ENCODE measurements at regions not wholly inside any gene's neighbourhood (a gene's known extent, or its start where the extent isn't known, plus 50 kb on each side); places are given as distances from the start of the nearest gene placed in this dataset.
"Not testable (repeated sequence)": the region's sequence is repeated elsewhere in the genome, so short reads cannot be mapped to it uniquely, and the experiment has no call there.

DNA sequence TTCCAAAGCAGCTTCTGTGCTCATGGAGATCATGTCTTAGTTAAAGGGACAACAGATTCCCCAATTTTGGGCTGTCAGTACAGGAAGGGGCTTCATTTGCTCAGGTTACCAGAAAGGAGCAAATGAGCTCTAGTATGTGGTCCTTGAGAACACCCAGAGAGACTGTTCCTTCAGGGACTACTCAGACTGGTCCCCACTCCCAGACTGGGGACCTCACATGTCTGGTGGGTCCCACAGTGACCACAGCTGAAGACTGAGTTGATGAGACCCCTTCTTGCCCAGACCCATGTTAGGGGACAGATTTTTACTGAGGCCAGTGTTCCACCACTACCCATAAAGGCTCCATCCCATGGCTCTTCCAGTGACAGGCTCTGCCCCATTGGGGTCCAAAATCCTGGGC lies 1695.2 kb downstream of the TP53TG3F start:
- no peaks in the 10 kb centered on the region for H3K9me3 ChIP-seq (ENCODE audit: low read length)
- no peaks in the 10 kb centered on the region for H3K9me2 ChIP-seq (ENCODE audit: low read depth, low read length)

DNA sequence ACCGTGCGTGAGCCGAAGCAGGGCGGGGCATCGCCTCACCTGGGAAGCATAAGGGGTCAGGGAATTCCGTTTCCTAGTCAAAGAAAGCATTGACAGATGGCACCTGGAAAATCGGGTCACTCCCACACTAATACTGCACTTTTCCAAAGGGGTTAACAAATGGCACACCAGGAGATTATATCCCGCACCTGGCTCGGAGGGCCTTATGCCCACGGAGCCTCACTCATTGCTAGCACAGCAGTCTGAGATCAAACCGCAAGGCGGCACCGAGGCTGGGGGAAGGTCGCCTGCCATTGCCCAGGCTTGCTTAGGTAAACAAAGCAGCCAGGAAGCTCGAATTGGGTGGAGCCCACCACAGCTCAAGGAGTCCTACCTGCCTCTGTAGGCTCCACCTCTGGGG lies 1698.1 kb downstream of the TP53TG3F start:
- not testable (repeated sequence) for H3K27ac ChIP-seq (ENCODE audit: low read depth, low read length, poor library complexity, severe bottlenecking); H2AFZ ChIP-seq (ENCODE audit: low read length); H3K79me2 ChIP-seq (ENCODE audit: insufficient read depth, low read length); H3K4me1 ChIP-seq (ENCODE audit: insufficient read depth, low read length, severe bottlenecking); H3K9me2 ChIP-seq (ENCODE audit: low read depth, low read length); H3K27me3 ChIP-seq (ENCODE audit: insufficient read depth, low read length); H3K9ac ChIP-seq (ENCODE audit: low read length); H3K36me3 ChIP-seq (ENCODE audit: insufficient read depth, low read length); H3K4me2 ChIP-seq (ENCODE audit: low read length); H4K20me1 ChIP-seq (ENCODE audit: insufficient read depth, low read length); H3K4me3 ChIP-seq (ENCODE audit: low read depth, low read length, poor library complexity, severe bottlenecking); H3K9me3 ChIP-seq (ENCODE audit: low read length); H3F3A ChIP-seq (ENCODE audit: insufficient read depth, low read length)

More for the DNA sequence above, 1695.2 kb downstream of the TP53TG3F start:
- no peak overlapping the region for H3K4me2 ChIP-seq (ENCODE audit: low read length)
- no peak overlapping the region for H2AFZ ChIP-seq (ENCODE audit: low read length)
- H3K27ac ChIP-seq (ENCODE audit: low read depth, low read length, poor library complexity, severe bottlenecking) = no peak overlapping the region
- H3K27me3 ChIP-seq (ENCODE audit: insufficient read depth, low read length) = no peaks in the 10 kb centered on the region
- H3K4me3 ChIP-seq (ENCODE audit: low read depth, low read length, poor library complexity, severe bottlenecking) = no peak overlapping the region
- H3K36me3 ChIP-seq (ENCODE audit: insufficient read depth, low read length) = no peaks in the 10 kb centered on the region
- no peaks in the 10 kb centered on the region for H3K79me2 ChIP-seq (ENCODE audit: insufficient read depth, low read length)
- no peak for TF ChIP-seq EZH2 (IDR thresholded peaks at IDR 0.05; ENCODE audit: borderline replicate concordance, low read length)
- TF ChIP-seq, protein P1, sequence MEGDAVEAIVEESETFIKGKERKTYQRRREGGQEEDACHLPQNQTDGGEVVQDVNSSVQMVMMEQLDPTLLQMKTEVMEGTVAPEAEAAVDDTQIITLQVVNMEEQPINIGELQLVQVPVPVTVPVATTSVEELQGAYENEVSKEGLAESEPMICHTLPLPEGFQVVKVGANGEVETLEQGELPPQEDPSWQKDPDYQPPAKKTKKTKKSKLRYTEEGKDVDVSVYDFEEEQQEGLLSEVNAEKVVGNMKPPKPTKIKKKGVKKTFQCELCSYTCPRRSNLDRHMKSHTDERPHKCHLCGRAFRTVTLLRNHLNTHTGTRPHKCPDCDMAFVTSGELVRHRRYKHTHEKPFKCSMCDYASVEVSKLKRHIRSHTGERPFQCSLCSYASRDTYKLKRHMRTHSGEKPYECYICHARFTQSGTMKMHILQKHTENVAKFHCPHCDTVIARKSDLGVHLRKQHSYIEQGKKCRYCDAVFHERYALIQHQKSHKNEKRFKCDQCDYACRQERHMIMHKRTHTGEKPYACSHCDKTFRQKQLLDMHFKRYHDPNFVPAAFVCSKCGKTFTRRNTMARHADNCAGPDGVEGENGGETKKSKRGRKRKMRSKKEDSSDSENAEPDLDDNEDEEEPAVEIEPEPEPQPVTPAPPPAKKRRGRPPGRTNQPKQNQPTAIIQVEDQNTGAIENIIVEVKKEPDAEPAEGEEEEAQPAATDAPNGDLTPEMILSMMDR (IDR thresholded peaks at IDR 0.05; ENCODE audit: low read length) = no peak
- H3K4me1 ChIP-seq (ENCODE audit: insufficient read depth, low read length, severe bottlenecking) = no peaks in the 10 kb centered on the region
- H3F3A ChIP-seq (ENCODE audit: insufficient read depth, low read length) = no peaks in the 10 kb centered on the region
- H4K20me1 ChIP-seq (ENCODE audit: insufficient read depth, low read length) = no peaks in the 10 kb centered on the region
- H3K9ac ChIP-seq (ENCODE audit: low read length) = no peak overlapping the region

DNA sequence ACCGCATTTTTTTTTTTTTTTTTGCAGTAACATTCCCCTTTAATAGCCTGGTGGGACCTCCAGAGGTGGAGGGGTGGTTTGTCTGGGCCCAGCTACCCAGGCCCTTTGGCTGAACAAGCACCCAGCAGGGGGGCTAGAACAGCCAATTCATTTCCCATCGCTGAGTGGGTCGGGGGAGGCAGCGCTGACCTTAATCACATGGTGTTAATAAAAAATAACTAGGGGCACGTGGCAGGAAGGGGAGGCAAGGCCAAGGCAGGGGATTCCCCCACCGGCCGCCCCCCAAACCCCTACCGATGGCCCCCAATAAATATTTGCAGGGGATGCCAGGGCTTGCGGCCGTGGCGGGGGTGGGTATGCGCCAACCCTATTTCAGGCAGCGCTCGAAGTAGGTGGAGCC lies 1709.9 kb downstream of the TP53TG3F start:
- H3K79me2 ChIP-seq (ENCODE audit: insufficient read depth, low read length); H3K4me1 ChIP-seq (ENCODE audit: insufficient read depth, low read length, severe bottlenecking); H3K4me3 ChIP-seq (ENCODE audit: low read depth, low read length, poor library complexity, severe bottlenecking); H3F3A ChIP-seq (ENCODE audit: insufficient read depth, low read length); H4K20me1 ChIP-seq (ENCODE audit: insufficient read depth, low read length); H3K9me3 ChIP-seq (ENCODE audit: low read length); H3K9me2 ChIP-seq (ENCODE audit: low read depth, low read length); H3K9ac ChIP-seq (ENCODE audit: low read length); H3K27me3 ChIP-seq (ENCODE audit: insufficient read depth, low read length); H3K4me2 ChIP-seq (ENCODE audit: low read length); H2AFZ ChIP-seq (ENCODE audit: low read length); H3K36me3 ChIP-seq (ENCODE audit: insufficient read depth, low read length); H3K27ac ChIP-seq (ENCODE audit: low read depth, low read length, poor library complexity, severe bottlenecking): not testable (repeated sequence)

DNA sequence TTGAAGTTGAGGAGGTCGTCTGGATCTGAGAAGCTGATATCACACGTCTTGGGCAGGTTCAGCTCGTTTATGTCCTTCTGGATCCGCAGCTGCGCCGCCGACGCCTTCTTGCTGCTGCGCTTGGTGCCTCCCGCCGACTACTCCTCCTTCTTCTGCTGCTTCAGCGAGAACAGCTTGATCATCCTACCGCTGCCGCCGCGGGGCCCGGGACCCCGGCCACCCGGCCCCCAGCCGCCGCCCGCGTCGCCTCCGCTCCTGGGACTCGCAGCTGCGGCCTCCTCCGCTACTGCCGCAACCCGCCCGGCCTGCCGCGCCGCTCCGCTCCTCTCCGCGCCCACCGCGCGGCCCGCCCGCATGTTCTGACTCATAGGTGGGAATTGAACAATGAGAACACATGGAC lies 1710.6 kb downstream of the TP53TG3F start:
- H3K4me3 ChIP-seq (ENCODE audit: low read depth, low read length, poor library complexity, severe bottlenecking); H3F3A ChIP-seq (ENCODE audit: insufficient read depth, low read length); H3K4me2 ChIP-seq (ENCODE audit: low read length); H3K9ac ChIP-seq (ENCODE audit: low read length); H3K27ac ChIP-seq (ENCODE audit: low read depth, low read length, poor library complexity, severe bottlenecking); H3K79me2 ChIP-seq (ENCODE audit: insufficient read depth, low read length); H4K20me1 ChIP-seq (ENCODE audit: insufficient read depth, low read length); H3K4me1 ChIP-seq (ENCODE audit: insufficient read depth, low read length, severe bottlenecking); H3K27me3 ChIP-seq (ENCODE audit: insufficient read depth, low read length); H2AFZ ChIP-seq (ENCODE audit: low read length); H3K9me2 ChIP-seq (ENCODE audit: low read depth, low read length); H3K9me3 ChIP-seq (ENCODE audit: low read length); H3K36me3 ChIP-seq (ENCODE audit: insufficient read depth, low read length): not testable (repeated sequence)

DNA sequence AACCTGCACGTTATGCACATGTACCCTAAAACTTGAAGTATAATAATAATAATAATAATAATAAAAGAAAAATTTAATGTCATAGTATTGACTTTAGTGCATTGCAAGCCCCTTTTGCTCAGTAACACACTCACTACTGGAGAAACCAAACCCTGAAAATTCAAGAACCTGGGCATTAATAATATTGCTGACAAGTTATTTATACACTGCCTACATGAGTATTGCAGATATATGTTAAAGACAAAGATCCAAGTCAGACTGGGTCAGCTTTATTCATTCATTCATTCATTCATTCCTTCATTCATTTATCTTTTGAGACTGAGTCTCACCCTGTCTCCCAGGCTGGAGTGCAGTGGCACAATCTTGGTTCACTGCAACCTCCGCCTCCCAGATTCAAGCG lies 1711.2 kb downstream of the TP53TG3F start:
- no peaks in the 10 kb centered on the region for H3K36me3 ChIP-seq (ENCODE audit: insufficient read depth, low read length)
- H3F3A ChIP-seq (ENCODE audit: insufficient read depth, low read length) = no peaks in the 10 kb centered on the region
- no peaks in the 10 kb centered on the region for H3K27me3 ChIP-seq (ENCODE audit: insufficient read depth, low read length)
- no peaks in the 10 kb centered on the region for H4K20me1 ChIP-seq (ENCODE audit: insufficient read depth, low read length)
- no peaks in the 10 kb centered on the region for H3K4me1 ChIP-seq (ENCODE audit: insufficient read depth, low read length, severe bottlenecking)
- no peaks in the 10 kb centered on the region for H3K9me2 ChIP-seq (ENCODE audit: low read depth, low read length)
- H3K4me2 ChIP-seq (ENCODE audit: low read length) = no peak overlapping the region
- H3K9me3 ChIP-seq (ENCODE audit: low read length) = no peaks in the 10 kb centered on the region
- H3K9ac ChIP-seq (ENCODE audit: low read length) = no peak overlapping the region
- TF ChIP-seq EZH2 (IDR thresholded peaks at IDR 0.05; ENCODE audit: borderline replicate concordance, low read length) = no peak
- TF ChIP-seq, protein P1 (IDR thresholded peaks at IDR 0.05; ENCODE audit: low read length) = no peak
- H3K79me2 ChIP-seq (ENCODE audit: insufficient read depth, low read length) = no peaks in the 10 kb centered on the region
- H3K27ac ChIP-seq (ENCODE audit: low read depth, low read length, poor library complexity, severe bottlenecking) = no peak overlapping the region
- no peak overlapping the region for H2AFZ ChIP-seq (ENCODE audit: low read length)
- H3K4me3 ChIP-seq (ENCODE audit: low read depth, low read length, poor library complexity, severe bottlenecking) = no peak overlapping the region

All from OCI-LY1 (cell line).